GM18909 (cell line): ENCODE measurements at regions not wholly inside any gene's neighbourhood (a gene's known extent, or its start where the extent isn't known, plus 50 kb on each side); places are given as distances from the start of the nearest gene placed in this dataset.

Experiments
- ATAC-seq: cut with Tn5 transposase; IDR thresholded peaks from one replicate; pipeline ENCODE4 v1.9.1; 2021; ENCODE audit warnings: mild to moderate bottlenecking; ENCODE audit not compliant: unreplicated experiment, poor library complexity

DNA sequence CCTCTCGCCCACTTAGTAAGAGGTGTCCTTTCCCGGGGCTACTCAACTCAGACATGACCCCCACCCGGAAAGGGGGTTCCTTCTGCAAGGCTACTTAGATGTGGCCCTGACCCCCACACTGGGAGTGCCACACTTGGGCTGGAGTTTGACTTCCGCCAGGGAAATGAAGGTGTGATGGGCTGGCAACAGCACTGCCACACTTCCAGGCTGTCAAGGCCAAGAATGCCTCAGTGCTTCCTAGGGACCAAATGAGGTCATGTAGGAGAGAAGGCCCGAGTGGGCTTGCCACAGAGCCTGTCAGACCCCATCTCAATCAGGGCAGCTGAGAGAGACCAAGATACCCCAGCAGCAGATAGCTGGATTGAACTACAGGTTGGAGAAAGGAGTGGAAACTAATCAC is 55.5 kb downstream of the DRD1 start:
- ATAC-seq, result no peak

DNA sequence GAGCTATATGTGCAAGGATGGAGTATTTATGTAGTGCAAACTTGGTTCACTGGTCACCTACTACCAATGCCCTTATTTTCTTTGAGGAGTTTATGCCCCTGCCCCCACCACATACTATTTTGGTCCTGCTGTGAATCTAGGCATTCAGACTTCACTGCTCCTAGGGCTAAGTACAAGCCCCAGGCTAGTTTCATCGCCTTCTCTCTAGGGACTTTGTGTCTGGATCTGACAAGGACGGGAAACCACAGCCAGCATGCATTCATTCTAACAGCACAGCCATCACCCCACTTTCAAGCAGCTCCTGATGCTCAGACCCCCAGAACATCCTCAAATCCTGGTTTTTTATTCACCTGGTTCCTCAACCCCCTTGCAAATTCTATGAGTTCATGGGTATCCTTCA is 56.8 kb downstream of the DRD1 start:
- ATAC-seq, result no peak

DNA sequence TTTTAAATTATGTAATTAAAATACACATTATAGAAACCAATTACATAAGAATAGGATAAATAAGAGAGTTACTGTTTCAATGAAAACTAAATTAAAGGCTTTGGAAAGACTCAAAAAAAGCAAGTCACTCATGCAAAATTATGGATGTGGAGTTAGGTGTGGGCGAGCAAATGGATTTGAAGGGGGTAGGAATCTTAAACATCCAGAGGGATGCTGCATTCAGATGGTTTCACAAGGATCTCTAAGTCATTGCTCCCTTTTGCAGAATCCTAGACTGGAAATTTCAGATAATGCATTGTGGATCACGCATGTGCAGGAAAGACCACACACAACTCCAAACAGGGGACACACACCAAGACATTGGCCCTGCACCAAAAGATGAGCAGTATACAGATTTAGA is 57.5 kb downstream of the DRD1 start:
- ATAC-seq, result no peak

DNA sequence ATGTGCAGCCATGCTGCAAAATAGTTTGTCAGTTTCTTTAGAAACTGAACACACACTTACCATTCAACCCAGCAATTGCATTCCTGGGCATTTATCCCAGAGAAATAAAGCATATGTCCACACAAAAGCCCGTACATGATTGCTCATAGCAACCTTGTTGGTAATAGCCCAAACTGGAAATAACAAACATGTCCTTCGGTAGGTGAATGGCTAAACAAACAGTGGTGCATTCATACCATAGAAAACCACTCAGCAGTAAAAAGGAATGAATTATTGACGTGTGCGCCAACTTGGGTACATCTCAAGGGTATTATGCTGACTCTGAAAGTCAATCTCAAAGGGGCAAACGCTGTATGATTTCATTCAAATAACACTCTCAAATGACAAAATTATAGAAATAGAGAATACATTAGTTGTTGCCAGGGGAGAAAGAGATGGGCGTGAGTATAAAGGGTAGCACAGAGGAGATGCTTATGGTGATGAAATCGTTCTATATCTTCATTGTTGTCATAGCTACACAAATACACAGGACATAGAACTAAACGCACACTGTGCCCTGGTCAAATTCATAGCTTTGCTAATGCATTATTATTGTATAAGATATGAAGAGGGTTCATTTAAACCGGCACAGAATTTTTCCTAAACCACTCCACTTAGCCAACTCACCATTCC is 58.2 kb downstream of the DRD1 start:
- no peak for ATAC-seq

DNA sequence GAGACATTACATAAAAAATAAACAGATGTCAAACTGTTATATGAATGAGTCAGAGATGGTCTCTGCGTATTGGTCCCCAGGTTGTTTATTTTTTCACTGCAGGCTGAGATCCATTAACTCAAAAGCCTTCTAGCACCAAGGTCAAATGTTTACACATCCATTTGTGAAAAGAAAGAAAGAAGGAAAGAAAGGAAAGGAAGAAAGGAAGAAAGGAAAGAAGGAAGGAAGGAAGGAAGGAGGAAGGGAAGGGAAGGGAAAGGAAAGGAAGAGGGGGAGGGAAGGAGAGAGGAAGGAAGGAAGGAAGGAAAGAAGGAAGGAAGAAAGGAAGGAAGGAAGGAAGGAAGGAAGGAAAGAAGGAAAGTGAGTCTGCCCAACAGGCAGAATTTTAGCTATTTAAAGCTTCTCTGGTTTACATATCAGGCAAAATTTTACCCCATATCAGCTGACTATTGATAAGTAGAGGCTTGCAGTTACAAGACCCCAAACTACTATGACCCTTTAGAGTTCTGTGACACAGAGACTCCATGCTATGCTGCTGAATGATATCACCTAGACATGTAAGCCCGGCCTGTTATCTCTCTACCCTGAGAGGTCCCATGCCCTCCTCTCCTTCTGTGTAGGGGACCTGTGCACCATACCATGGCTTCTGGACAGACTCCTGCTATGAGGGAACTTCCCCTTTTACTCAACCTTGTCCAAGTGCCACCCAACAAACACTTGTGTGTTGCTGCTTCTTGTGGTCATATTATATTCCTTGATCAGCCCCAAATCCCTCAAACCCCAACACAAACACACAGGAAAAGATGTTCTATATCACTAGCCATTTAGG is 59.0 kb downstream of the DRD1 start:
- no peak for ATAC-seq

DNA sequence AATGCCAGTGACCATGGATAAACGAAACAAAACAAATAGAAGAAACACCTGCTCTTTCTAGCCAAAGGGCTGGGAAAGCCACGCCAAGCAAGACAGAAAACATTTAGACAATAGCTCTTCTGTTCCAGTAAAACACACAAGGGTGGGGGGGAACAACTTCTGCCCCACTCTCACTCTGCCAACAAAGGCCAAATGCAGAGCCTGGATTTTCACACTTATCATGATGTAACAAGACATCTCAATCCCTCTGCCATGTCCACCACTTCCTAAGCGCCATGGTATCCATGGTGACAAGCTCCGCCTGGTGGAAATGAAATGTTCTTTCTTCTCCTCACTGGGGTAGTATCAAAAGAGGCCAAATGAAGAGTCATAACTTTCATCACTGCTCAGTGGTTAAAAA is 60.6 kb downstream of the DRD1 start:
- no peak for ATAC-seq

DNA sequence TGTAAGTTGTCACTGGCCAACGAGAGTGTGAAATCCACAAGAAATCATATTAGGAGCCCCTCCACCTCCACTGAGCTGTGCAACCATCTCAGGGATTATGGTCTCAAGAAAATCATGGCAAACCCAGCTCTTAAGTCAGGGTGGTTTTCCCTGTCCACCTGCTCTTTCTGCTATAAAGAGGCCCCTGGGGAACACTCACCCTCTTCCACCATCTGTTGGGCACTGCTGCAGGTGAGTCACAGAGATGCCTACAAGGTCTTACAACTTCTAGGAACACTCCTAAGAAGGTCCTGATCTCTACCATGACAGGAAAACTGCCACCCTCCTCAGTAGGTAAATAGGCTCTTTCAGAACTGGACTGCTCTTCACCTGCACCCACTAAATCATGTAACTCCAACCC is 61.8 kb downstream of the DRD1 start:
- ATAC-seq, result no peak

DNA sequence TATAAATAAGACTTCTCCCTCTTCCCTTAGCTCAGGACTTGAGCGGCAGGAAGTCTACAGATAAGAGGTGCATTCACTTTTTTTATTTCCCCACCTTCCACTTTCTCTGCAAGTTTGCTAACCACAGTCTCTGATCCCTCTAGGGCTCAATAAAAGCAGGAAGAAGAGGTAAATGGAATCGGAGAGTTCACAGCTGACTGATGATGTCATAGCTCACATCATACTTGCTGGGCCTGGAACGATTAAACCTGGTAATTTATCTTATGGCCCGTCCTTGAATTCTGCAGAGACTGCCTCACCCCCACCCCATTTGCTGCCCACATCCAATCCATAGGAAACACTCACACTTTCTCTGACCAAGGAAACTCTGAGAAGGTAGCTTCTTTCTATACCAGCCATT is 62.9 kb downstream of the DRD1 start:
- ATAC-seq, result no peak

DNA sequence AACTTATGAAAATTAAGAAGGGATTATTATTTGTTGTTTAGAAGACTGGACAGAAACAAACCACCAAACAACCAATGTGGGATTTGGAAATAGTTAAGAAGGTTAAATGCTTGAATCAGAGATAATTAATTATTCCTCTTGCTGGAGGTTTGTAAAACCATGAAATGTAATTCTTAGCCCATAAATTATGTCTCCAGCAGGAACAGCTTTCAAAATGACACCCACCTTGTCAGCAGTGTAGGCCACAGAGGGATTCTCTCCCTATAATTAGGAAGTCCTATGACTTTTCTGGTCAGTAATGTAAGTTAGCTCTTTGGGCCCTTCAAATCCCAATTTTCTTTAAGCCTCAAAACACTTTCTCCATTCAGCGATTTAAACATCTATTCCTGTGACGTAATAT is 63.3 kb downstream of the DRD1 start:
- ATAC-seq, result no peak

DNA sequence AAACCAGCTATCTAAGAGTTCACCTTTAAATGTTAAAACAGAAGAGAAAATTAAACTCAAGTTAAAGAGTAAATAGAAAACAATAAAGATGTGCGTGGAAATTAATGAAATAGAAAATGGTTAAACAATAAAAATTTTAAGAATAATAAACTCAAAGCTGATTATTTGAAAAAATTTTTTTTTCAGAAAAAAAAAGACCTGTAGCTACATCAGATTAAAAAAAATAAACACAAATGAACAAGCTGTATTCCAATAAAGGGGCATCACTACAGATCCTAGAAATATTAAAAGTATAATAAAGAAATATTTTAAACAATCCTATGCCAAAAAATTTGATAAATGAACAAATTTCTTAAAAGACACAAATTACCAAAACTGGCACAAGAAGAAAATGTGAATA is 64.1 kb downstream of the DRD1 start:
- ATAC-seq, result no peak

DNA sequence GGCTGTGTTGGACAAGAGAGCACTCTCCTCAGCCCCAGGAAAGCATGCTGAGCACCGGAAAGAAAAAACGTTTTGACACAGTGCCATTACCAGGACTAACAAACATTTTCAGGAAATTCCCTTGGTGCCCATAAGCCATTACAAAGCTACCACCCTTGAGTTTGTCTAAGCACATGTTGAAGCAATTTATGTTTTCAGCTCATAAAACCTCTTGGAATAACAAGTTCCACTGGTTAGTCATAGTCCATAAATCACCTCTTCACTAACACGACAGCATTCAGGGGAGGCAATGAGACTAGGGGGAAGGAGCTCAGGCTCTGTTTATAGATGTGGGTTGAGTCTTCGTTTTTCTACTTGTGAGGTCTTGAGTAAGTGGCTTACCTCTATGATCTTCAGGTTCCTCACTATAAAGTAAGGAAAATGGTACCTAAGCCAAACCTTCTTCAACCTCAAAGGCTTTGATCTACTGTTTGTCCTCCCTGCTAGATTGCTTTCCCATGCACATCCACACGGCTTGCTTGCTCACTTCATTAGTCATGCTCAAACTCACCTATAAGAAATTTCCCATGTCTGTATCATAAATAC is 65.4 kb downstream of the DRD1 start:
- no peak for ATAC-seq

DNA sequence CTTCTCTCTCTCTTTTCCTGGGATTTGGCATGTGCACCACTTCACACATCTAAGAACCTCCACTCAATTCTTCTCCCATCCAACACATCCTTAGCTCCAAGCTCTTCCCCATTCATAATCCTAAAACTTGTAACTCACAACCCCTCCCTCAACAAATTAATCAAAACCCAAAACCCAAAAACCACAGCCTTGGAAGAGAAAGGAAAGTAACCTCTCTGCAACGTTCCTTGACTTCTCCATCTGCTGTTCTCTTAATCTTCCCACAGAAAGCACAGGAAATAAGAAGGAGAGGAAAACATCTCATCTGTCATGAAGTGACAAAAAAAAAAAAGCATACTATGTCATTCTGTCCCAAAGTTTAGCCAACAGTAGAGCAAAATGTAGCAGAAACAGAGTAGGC is 66.2 kb downstream of the DRD1 start:
- no peak for ATAC-seq

DNA sequence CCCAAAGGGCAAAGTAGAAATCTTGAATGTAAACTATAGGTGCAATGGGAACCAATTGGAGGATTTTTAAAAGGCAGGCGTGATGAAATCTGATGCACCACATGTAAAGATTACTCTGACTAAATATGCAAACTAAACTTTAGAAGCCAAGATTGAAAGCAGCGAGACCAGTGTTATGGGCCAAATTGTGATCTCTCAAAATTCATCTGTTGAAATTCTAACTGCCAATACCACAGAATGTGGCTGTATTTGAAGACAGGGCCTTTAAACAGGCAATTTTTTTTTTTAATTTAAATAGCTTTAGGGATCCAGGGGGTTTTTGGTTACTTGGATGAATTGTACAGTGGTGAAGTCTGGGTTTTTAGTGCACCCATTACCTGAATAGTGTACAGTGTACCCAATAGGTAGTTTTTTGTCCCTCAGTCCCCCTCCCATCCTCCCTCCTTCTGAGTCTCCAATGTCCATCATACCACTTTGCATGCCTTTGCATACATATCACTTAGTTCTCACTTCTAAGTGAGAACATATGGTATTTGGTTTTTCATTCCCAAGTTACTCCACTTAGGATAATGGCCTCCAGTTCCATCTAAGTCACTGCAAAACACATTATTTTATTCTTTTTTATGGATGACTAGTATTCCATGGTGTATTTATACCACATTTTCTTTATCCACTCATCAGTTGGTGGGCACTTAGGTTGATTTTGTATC is 69.7 kb downstream of the DRD1 start:
- no peak for ATAC-seq

DNA sequence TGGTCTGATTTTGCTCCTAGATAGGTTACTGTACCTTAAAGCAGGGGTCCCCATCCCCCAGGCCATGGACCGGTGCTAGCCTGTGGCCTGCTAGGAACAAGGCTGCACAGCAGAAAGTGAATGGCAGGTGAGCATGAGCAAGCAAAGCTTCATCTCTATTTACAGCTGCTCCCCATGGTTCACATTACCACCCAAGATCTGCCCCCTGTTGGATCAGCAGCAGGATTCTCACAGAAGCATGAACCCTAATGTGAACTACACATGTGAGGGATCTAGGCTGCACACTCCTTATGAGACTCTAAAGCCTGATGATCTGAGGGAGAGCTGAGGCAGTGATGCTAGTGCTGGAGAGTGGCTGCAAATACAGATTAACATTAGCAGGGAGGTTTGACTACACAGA is 78.1 kb downstream of the DRD1 start:
- ATAC-seq, result no peak

DNA sequence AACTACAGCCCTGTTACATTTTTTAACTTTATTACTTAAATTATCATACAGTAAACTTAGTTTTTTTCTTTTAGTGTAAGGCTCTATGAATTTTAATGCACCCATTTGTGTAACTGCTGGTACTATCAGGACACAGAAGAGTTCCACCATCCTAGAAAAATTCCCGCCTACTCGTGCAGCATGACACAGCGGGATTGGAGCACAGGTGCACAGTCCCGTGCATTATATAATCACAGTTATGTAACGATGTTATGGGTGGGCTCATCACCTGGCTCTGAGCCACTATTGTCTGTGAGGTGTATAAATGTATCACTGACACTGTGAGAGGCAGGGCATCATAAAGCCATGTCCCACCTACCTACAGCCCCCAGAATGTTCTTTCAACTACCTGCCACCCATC is 80.7 kb downstream of the DRD1 start:
- no peak for ATAC-seq

DNA sequence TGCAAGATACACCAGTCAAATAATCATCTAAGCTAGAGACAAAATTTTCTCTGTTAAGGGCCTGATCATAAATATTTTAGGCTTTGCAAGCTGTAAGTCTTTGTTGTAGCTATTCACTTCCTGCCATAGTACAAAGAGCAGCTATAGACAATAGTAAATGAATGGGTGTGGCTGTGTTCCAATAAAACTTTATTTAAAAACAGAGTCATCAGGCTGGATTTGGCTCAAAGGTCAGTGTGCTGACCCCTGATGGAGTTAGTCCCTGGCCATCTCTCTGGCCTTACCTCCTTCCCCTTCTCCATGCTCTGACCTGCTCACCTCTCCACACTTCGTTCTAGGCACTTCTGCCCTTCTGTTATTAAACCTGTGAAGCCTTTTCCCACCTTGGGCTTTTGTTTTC is 86.0 kb downstream of the DRD1 start:
- ATAC-seq, result no peak

DNA sequence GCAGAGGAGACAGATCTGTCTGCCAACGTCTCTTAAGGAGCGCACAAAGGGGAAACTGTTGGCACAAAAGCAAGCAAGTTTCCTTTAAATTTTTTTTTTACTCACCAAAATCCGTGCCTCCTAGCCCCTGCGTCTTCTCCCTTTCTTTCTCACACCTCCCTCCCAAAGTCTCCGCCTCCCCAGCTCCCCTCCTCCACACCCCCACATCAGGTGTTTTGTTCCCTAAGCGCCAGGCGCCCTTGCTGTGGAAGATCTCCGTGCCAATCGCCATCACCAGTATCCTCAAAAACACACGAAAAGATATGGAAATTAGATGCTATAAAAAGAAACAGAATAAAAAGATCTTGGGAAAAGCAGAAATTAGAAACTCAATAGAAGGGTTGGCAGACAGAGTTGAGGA is 87.6 kb downstream of the DRD1 start:
- ATAC-seq, result no peak

DNA sequence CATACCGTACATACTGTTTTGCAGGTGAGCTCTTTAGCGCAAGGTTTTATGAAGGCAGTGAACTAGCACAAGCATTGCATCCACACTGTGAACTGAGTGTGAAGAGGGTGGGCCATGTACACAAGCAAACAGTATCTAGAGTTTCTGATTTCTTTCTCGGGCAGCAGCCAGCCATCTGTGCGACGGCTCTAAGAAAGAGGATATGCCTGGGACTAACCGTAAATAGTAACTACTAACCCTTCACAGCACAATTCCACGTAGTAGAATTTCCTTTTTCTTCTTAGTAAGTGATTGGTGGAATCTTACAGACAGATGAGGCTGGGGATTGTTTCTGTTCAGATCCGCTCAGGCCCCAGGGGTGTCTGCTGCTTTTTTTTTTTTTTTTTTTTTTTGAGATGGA is 89.0 kb downstream of the DRD1 start:
- ATAC-seq, result no peak

DNA sequence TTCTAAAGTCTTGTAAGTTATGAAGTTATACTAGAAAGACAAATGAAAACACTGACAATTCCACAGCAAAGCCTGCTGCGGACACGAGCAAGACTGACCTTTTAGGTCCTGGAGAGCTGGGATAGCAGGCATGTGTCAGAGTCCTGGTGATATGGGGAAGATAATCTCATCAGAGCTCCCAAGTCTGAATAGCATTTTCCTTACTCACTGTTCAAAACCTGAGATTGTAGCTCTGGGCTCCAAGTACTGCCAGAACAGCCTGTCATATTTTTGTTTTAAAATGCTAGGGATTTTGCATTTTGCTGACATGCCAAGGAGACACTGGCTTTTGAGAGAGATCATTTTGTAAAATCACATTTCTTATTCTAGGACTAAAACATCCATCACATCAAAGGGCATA is 90.1 kb downstream of the DRD1 start:
- ATAC-seq, result no peak

DNA sequence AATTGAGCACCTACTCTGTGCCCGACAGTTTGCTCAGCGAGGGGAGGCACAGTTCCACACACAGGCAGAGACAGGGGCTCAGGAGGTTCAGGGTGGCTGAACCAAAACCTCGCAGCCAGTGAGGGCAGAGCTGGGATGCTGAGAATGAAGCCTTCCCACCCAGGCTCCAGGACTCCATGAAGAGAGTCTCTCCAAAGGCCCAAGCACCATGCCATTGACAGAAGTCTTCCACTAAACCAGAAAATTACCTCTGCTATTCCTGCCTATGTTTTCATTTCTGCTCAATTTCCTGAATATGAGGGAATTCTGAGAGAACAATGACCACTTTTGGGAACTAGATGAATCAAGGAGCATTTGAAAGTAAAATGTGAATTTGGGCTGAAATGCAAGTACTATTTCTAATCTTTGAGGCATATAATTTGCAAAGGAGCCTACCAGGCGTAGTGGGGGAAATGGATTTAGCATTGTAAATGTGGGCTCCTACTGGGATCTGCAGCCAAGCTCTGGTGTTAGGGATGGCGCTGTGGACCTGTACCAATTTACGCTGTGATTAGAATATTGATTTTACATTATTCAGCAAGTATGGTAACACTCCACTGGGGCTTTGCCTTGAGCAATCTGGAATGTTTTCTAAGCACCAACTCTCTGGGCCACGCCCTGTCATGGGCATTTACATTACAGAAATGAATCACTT is 91.9 kb downstream of the DRD1 start:
- ATAC-seq, result no peak

DNA sequence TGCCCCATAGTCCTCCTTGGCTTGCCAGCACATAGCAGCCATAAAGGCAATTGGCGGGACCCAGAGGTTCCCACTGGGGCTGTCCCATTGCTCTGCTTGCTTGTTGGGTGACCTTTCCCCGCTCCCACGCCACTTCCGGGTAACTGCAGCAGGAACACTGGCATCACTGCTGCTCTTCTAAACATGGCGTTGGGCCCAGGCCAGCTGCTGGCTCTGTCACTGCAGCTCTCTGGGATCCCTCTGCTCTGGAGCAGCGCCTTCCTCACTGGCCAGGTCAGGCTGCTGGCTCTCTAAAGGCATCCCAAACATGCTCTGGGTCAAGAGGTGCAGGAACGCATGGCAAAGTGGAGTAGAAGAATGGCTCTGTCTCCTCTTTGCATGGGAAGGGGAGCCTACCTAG is 92.9 kb downstream of the DRD1 start:
- no peak for ATAC-seq
